Lower lobe of right lung (tissue), 2 donors: ENCODE measurements at regions not wholly inside any gene's neighbourhood (a gene's known extent, or its start where the extent isn't known, plus 50 kb on each side); places are given as distances from the start of the nearest gene placed in this dataset.

Experiments
- ATAC-seq, 2 donors: fragments of 200-7000 bp; cut with Tn5 transposase; one replicate each; pipeline ENCODE4 v1.9.1; 2020 to 2022; ENCODE audit warnings: mild to moderate bottlenecking in 2 of 2, moderate library complexity in 2 of 2
- DNase-seq: peaks from one replicate; pipeline ENCODE4 v3.0.0-alpha.2; 2020
- H3K27ac ChIP-seq: fragments of 200-600 bp; one replicate; pipeline ENCODE4 v1.8.0; 2022
- H3K27me3 ChIP-seq: fragments of 200-600 bp; one replicate; pipeline ENCODE4 v1.8.0; 2022; ENCODE audit warnings: low read depth
- H3K36me3 ChIP-seq: fragments of 200-600 bp; one replicate; pipeline ENCODE4 v1.8.0; 2022; ENCODE audit warnings: mild to moderate bottlenecking
- H3K4me1 ChIP-seq: fragments of 200-600 bp; one replicate; pipeline ENCODE4 v1.8.0; 2022
- H3K4me3 ChIP-seq: fragments of 200-600 bp; one replicate; pipeline ENCODE4 v1.8.0; 2022; ENCODE audit warnings: mild to moderate bottlenecking
- H3K9me3 ChIP-seq: fragments of 200-600 bp; one replicate; pipeline ENCODE4 v1.8.0; 2022
- CTCF ChIP-seq: fragments of 200-600 bp; IDR thresholded peaks from one replicate; pipeline ENCODE4 v1.8.0; 2022; ENCODE audit warnings: antibody characterized with exemption, mild to moderate bottlenecking
- intact Hi-C: fragments of 100-400 bp; cut with DNase I; formaldehyde crosslinking; loops from one replicate; pipeline ENCODE4 v1.11.0; 2022
- donor health status: DM: no; HTN: yes; CAD: no; lungs with severe emphysema.

GRCh38 chr15:31498329-31498728 lies 171.7 kb downstream of the KLF13 start:
- H3K4me1 ChIP-seq: peaks cover 8% of the 10 kb centered on the region
- no peaks in the 10 kb centered on the region for H3K27me3 ChIP-seq
- H3K36me3 ChIP-seq: no peaks in the 10 kb centered on the region
- intact Hi-C loops: no loop called here
- no peak overlapping the region for H3K4me3 ChIP-seq
- DNase-seq (no peak), ATAC-seq (no peak)
- TF ChIP-seq CTCF: no peak
- no peak overlapping the region for H3K27ac ChIP-seq
- H3K9me3 ChIP-seq: no peaks in the 10 kb centered on the region

GRCh38 chr15:31498756-31499155 lies 172.1 kb downstream of the KLF13 start:
- no peak overlapping the region for H3K4me3 ChIP-seq
- TF ChIP-seq CTCF: no peak
- H3K36me3 ChIP-seq: no peaks in the 10 kb centered on the region
- H3K27me3 ChIP-seq: no peaks in the 10 kb centered on the region
- no peak overlapping the region for H3K27ac ChIP-seq
- H3K9me3 ChIP-seq: no peaks in the 10 kb centered on the region
- intact Hi-C loops: no loop called here
- ATAC-seq: no peak
- H3K4me1 ChIP-seq: peaks cover 8% of the 10 kb centered on the region
- no peak for DNase-seq

- TF ChIP-seq CTCF: no peak
- H3K4me1 ChIP-seq: peaks cover 8% of the 10 kb centered on the region
- no peak for DNase-seq
- no peaks in the 10 kb centered on the region for H3K36me3 ChIP-seq
- no peaks in the 10 kb centered on the region for H3K9me3 ChIP-seq
- no peak for ATAC-seq
- H3K27ac ChIP-seq: no peak overlapping the region
- H3K27me3 ChIP-seq: no peaks in the 10 kb centered on the region
- no peak overlapping the region for H3K4me3 ChIP-seq
- intact Hi-C loops: no loop called here
These were observed 172.8 kb downstream of the KLF13 start for GRCh38 chr15:31499236-31499952.

GRCh38 chr15:31499953-31500765 lies 173.5 kb downstream of the KLF13 start:
- intact Hi-C loops: no loop called here
- H3K9me3 ChIP-seq: no peaks in the 10 kb centered on the region
- H3K4me1 ChIP-seq: peaks cover 8% of the 10 kb centered on the region
- no peak overlapping the region for H3K27ac ChIP-seq
- ATAC-seq (no peak), DNase-seq (no peak)
- TF ChIP-seq CTCF: no peak
- H3K36me3 ChIP-seq: no peaks in the 10 kb centered on the region
- H3K4me3 ChIP-seq: no peak overlapping the region
- H3K27me3 ChIP-seq: no peaks in the 10 kb centered on the region

- DNase-seq (no peak), ATAC-seq (no peak)
- intact Hi-C loops: no loop called here
- H3K4me3 ChIP-seq: no peak overlapping the region
- H3K9me3 ChIP-seq: no peaks in the 10 kb centered on the region
- H3K36me3 ChIP-seq: no peaks in the 10 kb centered on the region
- no peak overlapping the region for H3K27ac ChIP-seq
- no peaks in the 10 kb centered on the region for H3K27me3 ChIP-seq
- no peak for TF ChIP-seq CTCF
- peaks cover 8% of the 10 kb centered on the region for H3K4me1 ChIP-seq
These were observed 174.3 kb downstream of the KLF13 start for GRCh38 chr15:31500766-31501449.
